ENCODE measurements at regions not wholly inside any gene's neighbourhood (a gene's known extent, or its start where the extent isn't known, plus 50 kb on each side); places are given as distances from the start of the nearest gene placed in this dataset.

DNA sequence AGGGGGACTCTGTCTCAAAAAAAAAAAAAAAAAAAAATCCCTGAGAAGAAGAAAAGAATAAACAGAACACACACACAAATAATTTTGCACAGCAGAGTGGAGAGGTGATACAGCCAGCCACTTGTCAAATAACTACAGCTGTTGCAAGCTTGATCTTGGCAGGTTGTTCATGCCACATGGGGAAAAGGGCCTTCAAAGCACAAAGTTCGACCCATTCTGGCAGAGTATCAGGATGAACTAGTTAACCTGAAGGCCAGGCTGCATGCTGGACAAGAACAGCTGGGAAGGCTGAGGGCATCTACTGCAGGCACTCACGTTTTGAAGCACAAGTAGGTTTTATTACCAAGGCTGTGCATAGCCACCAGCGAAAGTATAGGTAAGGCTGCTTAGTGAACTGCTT lies 104.1 kb downstream of the KCTD15 start:
- DNase-seq = no peak

DNA sequence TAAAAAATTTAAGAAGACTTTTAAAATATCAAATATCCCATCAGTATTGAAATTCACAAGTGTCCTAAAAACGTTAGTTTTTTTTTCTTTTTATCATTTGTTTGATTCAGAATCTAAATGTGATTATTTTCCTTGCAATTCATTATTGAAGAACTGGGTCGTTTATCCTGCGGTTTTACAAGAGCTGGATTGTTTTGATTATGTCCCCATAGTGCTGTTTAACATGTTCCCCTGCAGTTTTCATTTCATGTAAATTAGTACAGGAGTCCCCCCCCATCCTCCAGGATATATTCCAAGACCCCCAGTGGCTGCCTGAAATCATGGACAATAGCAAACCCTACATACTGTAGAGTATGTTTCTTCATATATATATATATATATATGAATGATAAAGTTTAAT lies 105.7 kb downstream of the KCTD15 start:
- no peak for DNase-seq

DNA sequence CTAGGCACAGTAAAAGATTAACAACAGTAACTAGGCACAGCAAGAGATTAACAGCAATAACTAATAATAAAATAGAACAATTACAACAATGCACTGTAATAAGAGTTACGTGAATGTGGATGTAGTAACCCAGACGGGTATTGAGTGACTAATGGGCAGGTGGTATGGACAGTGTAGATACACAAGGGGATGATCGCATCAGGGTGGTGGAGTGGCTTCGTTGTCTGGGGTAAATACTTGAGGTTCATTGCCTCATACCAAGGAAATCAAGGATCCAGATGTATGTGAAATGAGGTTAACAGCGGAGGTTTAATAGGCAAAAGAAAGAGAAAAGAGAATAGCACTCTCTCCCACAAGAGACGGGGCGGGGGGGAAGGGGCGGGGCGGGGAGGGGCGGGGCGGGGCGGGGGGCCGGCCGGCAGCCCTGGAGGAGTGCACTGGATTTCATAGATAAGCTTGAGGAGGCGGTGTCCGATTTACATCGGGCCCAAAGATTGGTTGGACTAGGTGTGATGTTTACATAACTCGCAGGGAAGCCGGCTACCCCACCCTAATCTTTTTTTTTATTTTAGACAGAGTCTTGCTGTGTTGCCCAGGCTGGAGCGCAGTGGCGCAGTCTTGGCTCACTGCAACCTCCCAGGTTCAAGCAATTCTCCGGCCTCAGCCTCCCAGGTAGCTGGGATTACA lies 106.3 kb downstream of the KCTD15 start:
- no peak for DNase-seq

DNA sequence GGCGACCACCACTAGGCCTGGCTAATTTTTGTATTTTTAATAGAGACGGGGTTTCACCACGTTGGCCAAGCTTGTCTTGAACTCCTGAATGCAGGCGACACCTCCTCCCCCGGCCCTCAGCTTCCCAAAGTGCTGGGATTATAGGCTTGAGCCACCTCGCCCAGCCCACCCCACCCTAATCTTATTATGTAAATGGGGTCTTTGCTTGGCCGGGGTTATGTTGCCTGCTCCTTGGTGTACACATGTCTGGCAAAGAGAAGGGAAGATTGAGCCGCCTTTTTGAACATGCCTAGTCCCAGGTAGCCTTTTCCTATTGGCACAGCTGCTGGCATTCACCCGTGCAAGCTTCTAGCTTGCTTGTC lies 106.8 kb downstream of the KCTD15 start:
- no peak for DNase-seq

DNA sequence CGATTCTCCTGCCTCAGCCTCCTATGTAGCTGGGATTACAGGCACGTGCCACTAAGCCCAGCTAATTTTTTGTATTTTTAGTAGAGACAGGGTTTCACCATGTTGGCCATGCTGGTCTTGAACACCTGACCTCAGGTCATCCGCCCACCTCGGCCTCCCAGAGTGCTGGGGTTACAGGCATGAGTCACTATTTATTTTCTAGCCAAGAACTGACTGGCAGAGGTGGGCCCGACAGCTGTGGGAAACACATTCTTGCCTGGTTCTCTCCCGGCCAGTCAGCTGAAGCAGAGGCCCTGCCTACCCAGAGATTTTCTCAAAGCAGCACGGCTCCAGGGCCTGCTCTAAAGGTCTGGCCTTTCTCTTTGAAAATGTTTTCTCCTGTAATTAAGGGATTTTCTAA lies 108.0 kb downstream of the KCTD15 start:
- no peak for DNase-seq

DNA sequence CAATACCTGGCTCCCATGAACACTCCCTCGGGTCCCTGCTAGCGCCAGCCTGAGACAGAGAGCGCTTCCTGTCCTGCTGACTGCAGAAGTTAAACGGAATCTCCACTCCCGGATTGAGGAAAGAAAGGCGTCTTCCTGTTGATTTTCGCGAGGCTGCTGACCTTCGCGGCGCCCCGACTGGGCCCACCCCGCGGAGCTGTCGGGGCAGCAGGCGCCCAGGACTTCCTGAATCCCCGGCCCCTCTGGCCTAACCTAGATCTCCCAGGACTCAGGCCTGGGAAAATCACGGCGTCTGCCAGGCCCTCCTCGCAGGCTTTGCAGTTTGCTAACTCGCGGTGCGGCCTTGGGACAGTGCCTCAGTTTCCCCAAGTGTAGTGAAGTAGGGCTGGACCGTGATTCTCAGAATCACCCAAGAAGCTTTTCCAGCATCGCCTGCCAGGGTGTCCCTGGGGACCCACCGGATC lies 108.8 kb downstream of the KCTD15 start:
- no peak for DNase-seq

DNA sequence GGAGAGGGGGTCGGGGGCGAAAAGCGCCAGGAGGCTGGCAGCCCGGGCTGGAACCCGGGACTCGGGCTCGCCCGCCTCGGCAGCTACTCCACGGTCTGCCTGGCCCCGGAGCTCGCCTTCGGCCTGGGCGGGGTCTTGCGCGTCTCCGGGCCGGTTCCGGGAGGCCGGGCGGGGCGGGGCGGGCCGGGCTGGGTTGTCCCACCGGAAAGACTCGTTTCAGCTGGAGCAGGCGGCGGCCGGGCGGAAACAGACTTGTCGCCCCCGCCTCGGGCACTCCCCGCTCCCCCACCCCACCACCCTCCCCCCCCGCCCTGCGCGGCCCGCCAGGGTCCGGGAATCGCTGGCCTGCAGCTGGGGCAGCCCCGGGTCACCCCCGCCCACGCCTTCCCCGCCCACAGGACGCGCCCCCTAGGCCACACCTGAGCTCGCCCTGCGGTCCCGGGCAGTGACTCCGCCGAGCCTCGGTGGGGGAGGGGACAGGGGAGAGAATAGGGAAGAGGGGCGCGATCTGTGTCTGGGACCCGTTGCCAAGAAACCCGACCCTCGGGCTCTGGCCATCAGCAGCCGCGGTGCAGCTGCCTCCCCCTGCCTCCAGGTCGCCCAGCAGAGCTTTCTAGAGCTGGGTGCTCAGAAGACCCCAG lies 109.4 kb downstream of the KCTD15 start:
- no peak for DNase-seq

DNA sequence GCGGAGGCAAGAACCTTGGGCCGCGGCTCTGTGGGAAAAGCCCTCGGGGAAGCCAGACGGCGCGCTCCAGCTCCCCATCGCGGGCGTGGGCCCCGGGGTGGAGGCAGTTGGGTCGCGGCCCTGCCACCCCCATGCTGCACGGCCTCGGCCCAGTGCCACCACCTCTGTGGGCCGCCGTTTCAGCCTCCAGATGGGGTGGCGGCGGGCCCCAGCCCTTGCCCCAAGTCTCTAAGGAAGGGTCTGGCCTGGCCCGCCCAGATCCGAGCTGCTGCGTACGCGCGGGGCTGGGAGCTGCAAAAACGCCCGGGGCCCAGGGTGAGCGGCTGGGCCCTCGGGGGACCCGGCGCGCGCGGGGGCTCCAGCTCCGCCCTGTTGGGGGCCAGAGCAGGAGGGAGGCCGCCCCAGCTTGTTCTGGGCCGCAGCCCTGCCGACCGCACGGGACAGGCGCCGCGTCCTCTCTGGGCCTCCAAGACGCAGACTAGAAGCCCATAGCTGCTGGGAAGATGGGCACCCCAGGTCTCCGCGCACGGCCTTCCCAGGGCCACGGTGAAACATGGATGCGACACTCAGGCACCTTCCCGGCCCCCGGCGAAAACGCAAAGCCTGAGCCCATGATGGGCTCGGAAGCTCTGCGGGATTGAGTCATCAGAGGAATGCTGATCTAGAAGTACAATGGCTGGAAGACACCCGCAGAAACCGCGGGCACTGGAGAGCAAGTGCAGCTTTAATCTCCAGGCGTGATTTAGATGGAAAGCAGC lies 110.1 kb downstream of the KCTD15 start:
- DNase-seq = no peak

DNA sequence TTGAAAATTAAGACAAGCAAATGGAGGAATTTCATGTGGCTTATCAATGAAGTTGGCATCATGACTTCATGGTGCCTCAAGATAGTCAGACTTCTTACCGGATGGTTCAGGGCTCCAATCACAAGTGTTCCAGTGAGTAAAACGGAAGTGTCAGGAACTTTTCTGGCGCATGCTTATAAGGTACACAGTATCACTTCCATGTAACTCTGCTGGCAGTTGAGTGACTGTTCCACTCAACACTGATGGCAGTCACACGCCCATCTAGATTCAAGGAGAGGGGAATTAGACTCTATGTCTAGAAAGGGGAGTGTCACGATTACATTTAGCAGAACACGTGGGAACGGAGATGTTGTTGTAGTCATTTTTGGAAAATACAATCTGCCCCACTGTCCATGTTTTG lies 114.3 kb downstream of the KCTD15 start:
- DNase-seq = no peak

DNA sequence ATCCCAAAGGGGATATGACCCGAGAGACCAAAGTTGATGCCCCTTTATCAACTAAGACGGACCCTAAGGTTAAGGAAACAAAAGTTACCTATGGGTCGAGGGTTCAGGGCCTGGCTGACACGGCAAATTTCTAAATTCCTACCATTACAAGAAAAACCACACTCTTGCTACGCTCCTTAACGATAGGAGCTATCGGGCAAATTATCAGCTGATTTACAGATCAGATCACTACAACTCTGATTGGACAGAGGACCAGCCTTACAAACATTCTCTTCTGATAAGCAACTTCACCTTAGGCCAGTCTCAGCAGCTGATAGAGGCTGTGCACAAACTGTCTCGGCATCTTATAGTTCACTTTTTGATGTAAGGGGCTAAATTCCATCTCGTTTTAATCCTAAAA lies 117.9 kb downstream of the KCTD15 start:
- no peak for DNase-seq

DNA sequence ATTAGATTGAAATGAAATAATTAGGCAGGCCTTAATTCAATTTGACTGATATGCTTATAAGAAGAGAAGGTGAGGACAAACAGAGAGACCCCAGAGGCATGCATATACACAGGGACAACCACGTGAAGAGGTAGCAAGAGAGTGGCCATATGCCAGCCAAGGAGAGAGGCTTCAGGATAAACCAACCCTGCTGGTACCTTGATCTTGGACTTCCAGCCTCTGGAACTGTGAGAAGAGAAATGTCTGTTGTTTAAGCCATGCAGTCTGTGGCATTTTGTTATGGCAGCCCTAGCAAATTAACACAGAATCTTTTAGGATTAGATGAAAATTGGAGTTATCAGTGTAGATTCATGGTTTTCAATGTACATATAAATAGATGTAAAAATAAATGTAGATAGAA lies 120.1 kb downstream of the KCTD15 start:
- DNase-seq = no peak

DNA sequence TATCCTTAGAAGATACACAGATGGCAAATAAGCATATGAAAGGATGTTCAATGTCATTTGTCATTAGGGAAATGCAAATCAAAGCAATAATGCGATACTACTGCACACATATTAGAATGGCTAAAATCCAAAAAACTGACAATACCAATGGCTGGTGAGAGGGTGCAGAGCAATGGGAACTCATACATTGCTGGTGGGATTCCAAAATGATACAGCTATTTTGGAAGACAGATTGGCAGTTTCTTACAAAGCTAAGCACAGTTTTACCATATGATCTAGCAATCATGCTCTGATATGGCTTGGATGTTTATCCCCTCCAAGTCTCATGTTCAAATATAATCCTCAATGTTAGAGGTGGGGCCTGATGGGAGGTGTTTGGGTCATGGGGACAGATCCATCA lies 122.6 kb downstream of the KCTD15 start:
- DNase-seq = no peak

DNA sequence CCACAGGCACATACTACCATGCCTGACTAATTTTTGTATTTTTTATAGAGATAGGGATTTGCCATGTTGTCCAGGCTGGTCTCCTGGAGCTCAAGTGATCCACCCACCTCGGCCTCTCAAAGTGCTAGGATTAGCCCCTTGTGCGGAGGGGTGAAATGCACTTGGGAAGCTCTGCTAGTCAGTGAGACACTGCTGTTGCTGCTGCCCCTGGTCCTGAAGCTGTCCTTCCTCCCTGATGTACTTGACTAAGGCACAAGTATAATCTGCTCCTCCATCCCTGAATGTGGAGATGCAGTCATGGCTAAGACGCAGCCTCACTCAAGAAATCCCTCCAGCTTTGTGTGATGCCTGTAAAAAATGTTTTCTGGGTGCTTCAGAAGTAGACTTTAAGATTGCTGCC lies 124.5 kb downstream of the KCTD15 start:
- no peak for DNase-seq

DNA sequence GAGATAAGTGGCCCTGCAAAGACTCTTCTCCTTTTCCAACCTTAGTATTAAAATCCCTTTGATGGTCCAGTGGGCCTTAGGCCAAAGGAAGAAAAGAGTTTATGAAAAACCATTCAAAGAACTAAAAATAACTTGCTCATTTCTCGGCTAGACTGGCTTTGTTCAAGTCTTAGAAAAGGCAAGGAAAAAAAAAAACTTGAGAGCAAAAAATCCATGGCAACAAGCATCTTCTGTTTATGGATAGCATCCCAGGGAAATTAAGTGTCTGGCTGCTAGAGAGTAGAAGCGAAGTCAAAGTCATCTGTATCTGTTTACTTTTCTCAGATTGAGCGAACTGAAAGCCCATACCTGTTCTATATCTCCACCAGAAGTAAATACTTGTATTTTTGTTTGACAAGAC lies 129.6 kb downstream of the KCTD15 start:
- DNase-seq = no peak

DNA sequence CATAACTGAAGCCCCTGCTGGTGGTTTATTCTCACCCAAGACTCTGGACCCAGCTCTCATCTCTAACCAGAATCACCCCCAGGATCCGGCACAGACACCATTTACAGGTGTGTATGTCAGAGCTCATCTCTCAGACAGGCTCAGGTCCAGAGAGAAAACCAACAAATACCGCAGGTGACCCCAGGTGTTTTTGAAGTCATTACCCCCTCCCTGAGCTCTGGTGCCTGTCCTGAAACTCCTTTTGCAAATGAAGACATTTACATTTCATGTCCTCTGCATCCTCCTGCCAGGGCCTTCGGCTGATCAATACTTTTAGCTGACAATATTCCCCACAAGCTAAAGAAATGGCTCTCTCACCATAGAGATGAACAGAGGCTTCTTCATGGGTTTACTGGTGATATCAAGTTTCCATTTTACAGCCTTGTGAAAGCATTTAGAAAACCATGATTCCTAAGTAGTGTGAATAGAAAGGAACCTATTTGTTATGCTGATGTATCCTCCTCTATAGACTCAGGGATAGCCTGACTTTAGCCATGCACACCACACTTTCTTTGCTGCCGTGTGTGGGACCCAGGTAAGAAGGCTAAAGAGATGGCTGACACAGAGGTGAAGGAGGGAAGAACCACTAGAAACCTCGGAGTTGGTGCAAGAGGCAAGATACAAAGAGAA lies 131.3 kb downstream of the KCTD15 start:
- DNase-seq = no peak

DNA sequence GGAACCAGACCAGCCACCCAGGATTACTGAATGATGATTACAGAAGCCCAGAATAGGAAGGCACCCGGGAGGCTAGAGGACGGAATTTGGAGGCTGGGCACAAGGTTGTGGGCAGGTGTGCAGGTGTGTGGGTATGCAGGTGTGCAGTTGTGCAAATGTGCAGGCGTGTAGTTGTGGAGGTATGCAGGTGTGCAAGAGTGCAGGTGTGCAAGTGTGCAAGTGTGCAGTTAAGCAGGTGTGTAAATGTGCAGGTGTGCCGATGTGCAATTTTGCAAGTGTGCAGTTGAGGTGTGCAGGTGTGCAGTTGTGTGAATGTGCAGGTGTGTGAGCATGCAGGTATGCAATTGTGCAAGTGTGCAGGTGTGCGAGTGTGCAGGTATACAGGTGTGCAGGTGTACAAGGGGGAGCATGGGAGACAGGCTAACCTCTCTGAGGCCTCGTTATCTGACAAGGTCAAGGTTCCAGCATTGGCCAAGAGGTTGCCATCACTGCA lies 131.8 kb downstream of the KCTD15 start:
- no peak for DNase-seq

DNA sequence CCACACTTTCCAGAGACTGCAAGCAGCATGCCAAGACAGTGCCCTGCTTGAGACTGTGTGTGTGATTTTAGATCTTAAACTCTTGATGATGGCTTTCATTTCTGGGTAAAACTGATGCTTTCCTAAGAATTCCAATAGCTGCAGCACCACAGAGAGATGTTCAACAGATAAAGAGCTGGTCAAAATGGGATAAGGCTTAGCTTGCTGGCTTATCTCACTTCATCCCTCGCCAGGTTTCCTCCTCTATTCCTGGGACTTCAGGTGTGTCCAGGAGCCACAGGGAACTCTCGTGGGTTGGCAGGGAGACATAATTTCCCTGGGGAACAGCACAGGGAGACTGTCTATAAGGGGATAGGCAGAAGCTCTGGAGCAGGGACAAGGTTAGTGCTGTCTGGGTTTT lies 137.3 kb downstream of the KCTD15 start:
- no peak for DNase-seq

DNA sequence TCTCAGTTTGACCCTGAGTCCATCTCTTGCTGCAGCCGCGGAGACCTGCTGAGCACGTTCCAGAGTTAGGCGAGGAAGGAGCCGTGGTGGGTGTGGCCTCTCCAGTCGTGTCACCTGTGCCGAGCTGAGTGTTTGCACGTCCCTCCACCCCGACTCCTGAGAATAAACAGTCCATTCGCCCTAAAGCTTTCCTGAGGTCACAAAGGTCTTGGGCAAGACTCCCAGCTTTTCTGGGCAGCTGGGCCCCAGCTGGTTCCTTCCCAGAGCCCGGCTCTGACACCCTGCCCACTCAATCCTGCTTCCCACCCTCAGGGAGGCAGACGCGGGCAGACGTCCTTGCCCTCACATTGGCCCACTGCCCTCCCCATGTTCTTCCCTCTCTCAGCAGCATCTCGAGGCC lies 142.2 kb downstream of the KCTD15 start:
- DNase-seq = no peak

DNA sequence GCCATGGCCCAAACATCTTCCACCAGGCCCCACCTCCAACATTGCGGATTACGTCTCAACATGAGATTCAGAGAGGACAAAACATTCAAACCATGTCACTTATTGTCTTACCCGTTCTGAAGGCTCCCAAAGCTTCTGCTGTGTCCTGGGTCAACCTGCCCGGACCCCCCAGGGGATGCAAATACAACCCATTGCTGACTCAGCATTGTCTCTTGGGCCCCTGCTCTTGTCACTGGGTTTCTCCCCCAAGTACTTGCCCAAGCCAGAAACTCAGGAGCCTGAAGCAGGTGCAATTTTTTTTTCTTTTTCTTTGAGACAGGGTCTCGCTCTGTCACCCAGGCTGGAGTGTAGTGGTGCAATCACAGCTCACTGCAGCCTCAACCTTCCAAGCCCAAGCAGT lies 144.5 kb downstream of the KCTD15 start:
- DNase-seq = no peak

DNA sequence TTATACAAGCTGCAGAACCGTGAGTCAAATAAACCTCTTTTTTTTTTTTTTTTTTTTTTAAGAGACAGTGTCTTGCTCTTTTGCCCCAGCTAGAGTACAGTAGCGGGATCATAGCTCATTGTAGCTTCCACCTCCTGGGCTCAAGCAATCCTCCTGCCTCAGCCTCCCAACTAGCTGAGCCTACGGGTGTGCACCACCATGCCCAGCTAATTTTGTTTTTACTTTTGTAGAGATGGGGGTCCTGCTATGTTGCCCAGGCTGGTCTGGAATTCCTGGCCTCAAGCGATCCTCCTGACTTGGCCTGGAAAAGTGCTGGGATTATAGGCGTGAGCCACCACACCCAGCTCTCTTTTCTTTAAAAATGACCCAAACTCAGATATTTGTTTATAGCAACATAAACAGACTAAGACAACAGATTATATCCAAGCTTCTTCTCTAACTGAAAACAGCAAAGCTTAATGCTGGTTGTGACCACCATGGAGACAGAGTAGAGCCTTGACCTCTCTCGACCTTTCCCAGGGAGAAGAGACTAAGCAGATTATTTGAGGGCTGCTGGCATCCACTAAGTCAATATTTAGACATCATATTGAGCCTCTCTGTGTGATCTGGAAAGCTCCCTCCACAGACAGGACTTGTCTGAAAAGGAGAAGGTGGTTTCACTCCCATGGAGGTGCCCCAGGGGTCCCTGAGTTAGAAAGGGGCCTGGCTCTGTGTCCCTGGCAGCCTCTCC lies 150.0 kb downstream of the KCTD15 start:
- DNase-seq = no peak

DNA sequence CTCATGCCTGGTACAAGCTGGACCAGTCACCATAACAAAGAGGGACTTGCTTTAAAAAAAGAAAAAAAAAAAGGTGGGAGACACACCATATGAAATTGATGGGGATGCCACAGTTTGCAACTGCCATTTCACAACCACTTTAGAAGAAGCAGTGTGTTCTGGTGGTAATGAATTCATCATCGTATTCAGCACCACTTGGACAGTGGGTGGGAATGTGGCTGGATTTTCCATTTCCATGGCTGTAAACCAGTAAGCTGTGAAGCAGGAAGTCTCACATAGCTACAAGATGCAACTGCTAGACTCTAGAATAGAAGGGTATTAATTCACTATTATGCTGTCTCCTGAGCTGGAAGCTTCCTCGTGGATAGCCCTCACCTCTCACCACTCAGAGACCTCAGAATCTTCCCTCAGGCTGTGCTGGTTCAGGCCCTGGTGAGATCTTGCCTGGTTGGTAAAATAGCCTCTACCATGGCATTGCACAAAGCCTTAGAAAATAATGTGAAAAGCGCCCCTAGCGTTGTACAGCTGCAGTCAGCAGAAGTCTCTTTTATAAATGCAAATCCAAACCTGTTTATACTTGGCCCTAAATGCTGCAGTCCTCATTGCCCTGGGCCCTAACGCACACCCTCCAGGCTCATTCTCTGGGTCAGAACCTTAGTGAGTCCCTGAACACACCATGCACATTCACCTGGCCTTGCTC lies 150.7 kb downstream of the KCTD15 start:
- DNase-seq = no peak

DNA sequence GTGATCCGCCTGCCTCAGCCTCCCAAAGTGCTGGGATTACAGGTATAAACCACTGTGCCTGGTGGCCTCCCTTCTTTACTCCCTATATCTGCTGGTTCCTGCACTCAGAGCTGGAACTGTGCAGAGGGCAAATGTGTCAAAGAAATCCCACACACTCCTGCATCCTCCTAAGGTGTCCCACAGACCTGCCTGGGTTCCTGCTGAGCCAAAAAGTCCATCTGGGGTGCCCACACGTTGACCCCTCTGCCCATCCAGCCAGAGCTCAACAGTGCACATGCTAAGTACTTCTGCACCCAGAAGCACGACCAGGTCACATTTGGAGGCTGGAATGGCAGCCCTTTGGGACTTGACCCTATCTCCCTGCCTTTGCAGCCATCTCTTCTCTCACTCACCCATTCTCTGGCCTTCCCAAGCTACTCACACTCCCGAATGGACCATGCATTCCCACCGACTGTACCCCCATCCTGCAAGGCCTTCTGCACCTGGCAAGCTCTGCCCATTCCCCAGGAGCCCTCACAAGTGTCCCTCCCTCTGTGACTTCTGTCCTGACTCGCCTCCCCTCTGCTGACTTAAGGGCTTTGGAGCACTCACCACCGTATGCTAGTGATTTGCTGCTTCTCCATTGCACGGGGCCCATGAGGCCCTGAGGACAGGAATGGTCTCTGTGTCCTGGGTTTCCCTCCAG lies 152.1 kb downstream of the KCTD15 start:
- no peak for DNase-seq

All from CD4-positive, alpha-beta T cell treated with Interleukin-1 beta for 1 hour (primary cell).